ENCODE measurements at regions not wholly inside any gene's neighbourhood (a gene's known extent, or its start where the extent isn't known, plus 50 kb on each side); places are given as distances from the start of the nearest gene placed in this dataset.

DNA sequence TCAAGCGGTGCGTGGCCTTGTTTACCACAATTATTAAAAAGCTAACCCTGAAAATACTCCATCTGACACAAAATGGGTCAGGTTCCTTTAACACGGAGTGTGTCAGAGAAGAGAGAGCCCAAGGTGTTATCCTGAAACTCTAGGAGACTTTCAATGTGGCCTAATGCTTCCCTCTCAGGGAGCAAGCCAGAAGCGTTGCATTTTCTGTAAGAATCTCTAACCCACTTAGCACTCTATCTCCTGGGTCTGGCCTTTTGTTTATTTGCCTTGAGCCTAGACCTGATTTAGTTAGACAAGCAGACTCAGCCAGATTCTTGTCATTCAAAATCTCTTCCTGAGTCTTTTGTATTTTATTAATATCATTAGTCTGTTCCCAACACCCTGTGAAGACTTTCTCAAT is 184.0 kb upstream of the SYT1 start:
- no peak for DNase-seq (ENCODE audit: low spot score)
- no peaks in the 10 kb centered on the region for H3K36me3 ChIP-seq (replicated peaks; ENCODE audit: insufficient read depth, low read depth)
- no peak overlapping the region for H2AFZ ChIP-seq
- H3K4me2 ChIP-seq: no peak overlapping the region
- no peaks in the 10 kb centered on the region for H3K79me2 ChIP-seq
- no peak overlapping the region for H3K27ac ChIP-seq
- no peaks in the 10 kb centered on the region for H3K9me2 ChIP-seq (replicated peaks; ENCODE audit: insufficient read depth)
- H3K9me3 ChIP-seq (ENCODE audit: low read depth): no peaks in the 10 kb centered on the region
- H3K27me3 ChIP-seq: no peaks in the 10 kb centered on the region
- 66% methylated on average over 4 of the region's 4 CpGs for WGBS (ENCODE audit: low lambda C conversion rate, missing lambda C conversion rate)
- TF ChIP-seq, protein P1, sequence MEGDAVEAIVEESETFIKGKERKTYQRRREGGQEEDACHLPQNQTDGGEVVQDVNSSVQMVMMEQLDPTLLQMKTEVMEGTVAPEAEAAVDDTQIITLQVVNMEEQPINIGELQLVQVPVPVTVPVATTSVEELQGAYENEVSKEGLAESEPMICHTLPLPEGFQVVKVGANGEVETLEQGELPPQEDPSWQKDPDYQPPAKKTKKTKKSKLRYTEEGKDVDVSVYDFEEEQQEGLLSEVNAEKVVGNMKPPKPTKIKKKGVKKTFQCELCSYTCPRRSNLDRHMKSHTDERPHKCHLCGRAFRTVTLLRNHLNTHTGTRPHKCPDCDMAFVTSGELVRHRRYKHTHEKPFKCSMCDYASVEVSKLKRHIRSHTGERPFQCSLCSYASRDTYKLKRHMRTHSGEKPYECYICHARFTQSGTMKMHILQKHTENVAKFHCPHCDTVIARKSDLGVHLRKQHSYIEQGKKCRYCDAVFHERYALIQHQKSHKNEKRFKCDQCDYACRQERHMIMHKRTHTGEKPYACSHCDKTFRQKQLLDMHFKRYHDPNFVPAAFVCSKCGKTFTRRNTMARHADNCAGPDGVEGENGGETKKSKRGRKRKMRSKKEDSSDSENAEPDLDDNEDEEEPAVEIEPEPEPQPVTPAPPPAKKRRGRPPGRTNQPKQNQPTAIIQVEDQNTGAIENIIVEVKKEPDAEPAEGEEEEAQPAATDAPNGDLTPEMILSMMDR (IDR thresholded peaks at IDR 0.05; ENCODE audit: poor library complexity): no peak
- TF ChIP-seq EZH2phosphoT487 (IDR thresholded peaks at IDR 0.05; ENCODE audit: low read depth, severe bottlenecking, unreplicated experiment) (no peak), EZH2 (IDR thresholded peaks at IDR 0.05; ENCODE audit: borderline replicate concordance) (no peak)
- H3K4me3 ChIP-seq: no peak overlapping the region
- H4K20me1 ChIP-seq (ENCODE audit: insufficient read depth, poor library complexity, severe bottlenecking): no peaks in the 10 kb centered on the region
- H3K4me1 ChIP-seq (ENCODE audit: insufficient read depth): no peaks in the 10 kb centered on the region

DNA sequence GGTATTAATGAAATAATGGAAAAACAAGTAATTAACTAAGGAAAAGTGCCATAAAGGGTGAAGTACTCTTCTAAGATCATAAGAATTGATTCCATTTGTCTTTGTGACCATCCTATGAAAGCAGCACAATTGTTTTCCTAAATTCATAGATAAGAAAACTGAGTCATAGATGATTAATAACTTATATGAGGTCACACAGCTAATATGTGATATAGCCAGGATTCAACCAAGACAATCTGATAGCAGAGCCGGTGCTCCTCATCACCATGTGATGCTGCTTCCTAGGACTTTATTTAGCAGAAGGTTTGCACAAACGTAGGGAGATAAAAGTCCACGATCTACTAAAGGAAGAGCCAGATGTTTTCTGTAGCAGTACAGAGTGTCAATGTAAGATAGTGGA is 181.5 kb upstream of the SYT1 start:
- H4K20me1 ChIP-seq (ENCODE audit: insufficient read depth, poor library complexity, severe bottlenecking): no peaks in the 10 kb centered on the region
- no peaks in the 10 kb centered on the region for H3K4me1 ChIP-seq (ENCODE audit: insufficient read depth)
- 46% methylated on average over 3 of the region's 3 CpGs for WGBS (ENCODE audit: low lambda C conversion rate, missing lambda C conversion rate)
- no peak for DNase-seq (ENCODE audit: low spot score)
- no peak overlapping the region for H3K4me2 ChIP-seq
- H3K27ac ChIP-seq: no peak overlapping the region
- H3K9me2 ChIP-seq (replicated peaks; ENCODE audit: insufficient read depth): no peaks in the 10 kb centered on the region
- H3K36me3 ChIP-seq (replicated peaks; ENCODE audit: insufficient read depth, low read depth): no peaks in the 10 kb centered on the region
- H3K9me3 ChIP-seq (ENCODE audit: low read depth): no peaks in the 10 kb centered on the region
- H3K27me3 ChIP-seq: no peaks in the 10 kb centered on the region
- no peak overlapping the region for H3K4me3 ChIP-seq
- H3K79me2 ChIP-seq: no peaks in the 10 kb centered on the region
- H2AFZ ChIP-seq: no peak overlapping the region
- TF ChIP-seq EZH2phosphoT487 (IDR thresholded peaks at IDR 0.05; ENCODE audit: low read depth, severe bottlenecking, unreplicated experiment): no peak
- no peak for TF ChIP-seq EZH2 (IDR thresholded peaks at IDR 0.05; ENCODE audit: borderline replicate concordance)
- TF ChIP-seq, protein P1 (IDR thresholded peaks at IDR 0.05; ENCODE audit: poor library complexity): no peak

DNA sequence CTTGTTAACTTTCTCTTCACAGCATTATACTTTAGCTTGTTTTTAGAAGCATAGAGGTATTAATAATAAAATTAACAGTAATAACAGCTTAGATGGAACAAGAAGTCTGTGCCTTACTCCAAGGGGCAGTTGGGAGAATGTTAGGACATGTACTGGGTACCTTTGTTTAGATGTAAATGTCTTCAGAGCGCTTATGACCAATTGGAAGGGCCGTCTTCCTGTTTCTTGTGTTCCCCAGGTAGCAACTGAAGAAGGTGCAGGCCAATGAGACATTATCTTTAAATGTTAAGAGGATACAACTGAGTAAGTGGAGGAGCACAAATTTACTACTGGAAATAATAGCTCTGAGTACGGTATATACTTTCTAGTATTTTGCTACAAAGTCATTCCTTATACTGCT is 180.9 kb upstream of the SYT1 start:
- no peaks in the 10 kb centered on the region for H3K79me2 ChIP-seq
- no peak overlapping the region for H3K27ac ChIP-seq
- no peaks in the 10 kb centered on the region for H3K9me2 ChIP-seq (replicated peaks; ENCODE audit: insufficient read depth)
- H4K20me1 ChIP-seq (ENCODE audit: insufficient read depth, poor library complexity, severe bottlenecking): no peaks in the 10 kb centered on the region
- H3K27me3 ChIP-seq: no peaks in the 10 kb centered on the region
- H2AFZ ChIP-seq: no peak overlapping the region
- no peak for DNase-seq (ENCODE audit: low spot score)
- H3K9me3 ChIP-seq (ENCODE audit: low read depth): no peaks in the 10 kb centered on the region
- H3K4me3 ChIP-seq: no peak overlapping the region
- H3K4me2 ChIP-seq: no peak overlapping the region
- no peaks in the 10 kb centered on the region for H3K4me1 ChIP-seq (ENCODE audit: insufficient read depth)
- 95% methylated on average over 3 of the region's 3 CpGs for WGBS (ENCODE audit: low lambda C conversion rate, missing lambda C conversion rate)
- TF ChIP-seq EZH2 (IDR thresholded peaks at IDR 0.05; ENCODE audit: borderline replicate concordance) (no peak), EZH2phosphoT487 (IDR thresholded peaks at IDR 0.05; ENCODE audit: low read depth, severe bottlenecking, unreplicated experiment) (no peak)
- TF ChIP-seq, protein P1 (IDR thresholded peaks at IDR 0.05; ENCODE audit: poor library complexity): no peak
- H3K36me3 ChIP-seq (replicated peaks; ENCODE audit: insufficient read depth, low read depth): no peaks in the 10 kb centered on the region

DNA sequence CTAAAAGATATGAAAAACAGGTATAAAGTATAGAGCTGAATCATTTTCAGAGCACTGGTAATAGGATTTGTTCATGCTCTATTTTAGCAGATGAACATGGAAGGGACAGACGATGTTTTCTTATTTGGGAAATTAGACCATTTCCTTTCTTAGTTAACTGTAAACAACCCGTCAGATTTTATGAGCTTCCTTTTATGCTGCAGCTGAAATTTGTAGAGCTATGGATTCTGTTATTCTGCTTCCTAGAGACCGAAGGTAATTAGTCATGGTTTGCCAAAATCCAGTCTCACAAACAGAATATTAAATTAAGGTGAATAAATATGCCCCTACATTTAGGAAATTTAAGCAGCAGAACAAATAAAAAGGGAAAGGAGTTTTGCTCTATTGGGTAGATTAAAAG is 180.2 kb upstream of the SYT1 start:
- Histone ChIP-seq H4K20me1 (ENCODE audit: insufficient read depth, poor library complexity, severe bottlenecking) (no peaks in the 10 kb centered on the region), H3K4me1 (ENCODE audit: insufficient read depth) (no peaks in the 10 kb centered on the region), H3K4me2 (no peak overlapping the region), H2AFZ (no peak overlapping the region), H3K9me2 (replicated peaks; ENCODE audit: insufficient read depth) (no peaks in the 10 kb centered on the region), H3K36me3 (replicated peaks; ENCODE audit: insufficient read depth, low read depth) (no peaks in the 10 kb centered on the region), H3K4me3 (no peak overlapping the region), H3K27ac (no peak overlapping the region), H3K9me3 (ENCODE audit: low read depth) (no peaks in the 10 kb centered on the region), H3K27me3 (no peaks in the 10 kb centered on the region), H3K79me2 (no peaks in the 10 kb centered on the region)
- TF ChIP-seq EZH2 (IDR thresholded peaks at IDR 0.05; ENCODE audit: borderline replicate concordance) (no peak), EZH2phosphoT487 (IDR thresholded peaks at IDR 0.05; ENCODE audit: low read depth, severe bottlenecking, unreplicated experiment) (no peak)
- TF ChIP-seq, protein P1 (IDR thresholded peaks at IDR 0.05; ENCODE audit: poor library complexity): no peak
- 51% methylated on average over 3 of the region's 3 CpGs for WGBS (ENCODE audit: low lambda C conversion rate, missing lambda C conversion rate)
- DNase-seq (ENCODE audit: low spot score): no peak

All from hepatocyte (in vitro differentiated cells).